Esophagus mucosa (tissue), 1 donor: ENCODE measurements at regions not wholly inside any gene's neighbourhood (a gene's known extent, or its start where the extent isn't known, plus 50 kb on each side); places are given as distances from the start of the nearest gene placed in this dataset.

ENCODE experiments used
- ATAC-seq: fragments of 200-7000 bp; cut with Tn5 transposase; one replicate; pipeline ENCODE4 v1.9.1; 2020
- donor health status: DM: yes; HTN: yes; CAD: no.

- ATAC-seq = no peak
Observed at GRCh38 chr2:136448986-136449780, 316.2 kb upstream of the THSD7B start.

GRCh38 chr2:136448432-136448831 is 316.9 kb upstream of the THSD7B start:
- ATAC-seq = no peak

- ATAC-seq = peak; percentile 52
Observed at GRCh38 chr2:136444323-136444722, 321.0 kb upstream of the THSD7B start.

GRCh38 chr2:136443661-136444060 is 321.7 kb upstream of the THSD7B start:
- ATAC-seq = no peak

GRCh38 chr2:136441979-136442714 is 323.2 kb upstream of the THSD7B start:
- no peak for ATAC-seq

GRCh38 chr2:136439064-136439676 is 321.2 kb upstream of the CXCR4 start:
- no peak for ATAC-seq

GRCh38 chr2:136437461-136437860 is 319.5 kb upstream of the CXCR4 start:
- ATAC-seq = no peak

GRCh38 chr2:136436936-136437335 is 319.0 kb upstream of the CXCR4 start:
- ATAC-seq = no peak

- no peak for ATAC-seq
Observed at GRCh38 chr2:136434251-136434715, 316.3 kb upstream of the CXCR4 start.

GRCh38 chr2:136433261-136433660 is 315.3 kb upstream of the CXCR4 start:
- no peak for ATAC-seq

- ATAC-seq = no peak
Observed at GRCh38 chr2:136424112-136424511, 306.2 kb upstream of the CXCR4 start.

- ATAC-seq = peak; percentile 85
Observed at GRCh38 chr2:136423516-136423996, 305.6 kb upstream of the CXCR4 start.

GRCh38 chr2:136422512-136422911 is 304.6 kb upstream of the CXCR4 start:
- ATAC-seq = no peak

- ATAC-seq = no peak
Observed at GRCh38 chr2:136420346-136420745, 302.4 kb upstream of the CXCR4 start.

GRCh38 chr2:136411946-136412345 is 294.0 kb upstream of the CXCR4 start:
- ATAC-seq = no peak

GRCh38 chr2:136410673-136411072 is 292.7 kb upstream of the CXCR4 start:
- ATAC-seq = no peak

GRCh38 chr2:136408795-136409194 is 290.8 kb upstream of the CXCR4 start:
- ATAC-seq = peak; percentile 18

GRCh38 chr2:136407952-136408318 is 290.0 kb upstream of the CXCR4 start:
- peak; percentile 41 for ATAC-seq

- peak; percentile 30 for ATAC-seq
Observed at GRCh38 chr2:136407117-136407951, 289.4 kb upstream of the CXCR4 start.

- no peak for ATAC-seq
Observed at GRCh38 chr2:136404925-136405324, 287.0 kb upstream of the CXCR4 start.

GRCh38 chr2:136404176-136404575 is 286.2 kb upstream of the CXCR4 start:
- ATAC-seq = no peak

- ATAC-seq = no peak
Observed at GRCh38 chr2:136402281-136402680, 284.3 kb upstream of the CXCR4 start.
